DND-41 (cell line): ENCODE measurements at regions not wholly inside any gene's neighbourhood (a gene's known extent, or its start where the extent isn't known, plus 50 kb on each side); places are given as distances from the start of the nearest gene placed in this dataset.

Experiments used
- ATAC-seq: fragments of 200-7000 bp; cut with Tn5 transposase; 3 replicates; pipeline ENCODE4 v1.9.1; 2021; ENCODE audit warnings: low read depth; ENCODE audit not compliant: insufficient read depth
- DNase-seq: peaks from one replicate; pipeline ENCODE4 v3.0.0-alpha.2; 2020
- H2AFZ ChIP-seq: 2 replicates; pipeline ENCODE4 v1.6.0; 2012; ENCODE audit warnings: low read depth, low read length
- H3K27ac ChIP-seq: 2 replicates; pipeline ENCODE4 v1.5.1; 2012; ENCODE audit warnings: low read length, inconsistent platforms
- H3K27me3 ChIP-seq: fragments of 200-600 bp; sonication (generic); 2 replicates; pipeline ENCODE4 v1.6.0; 2012; ENCODE audit warnings: low read length, mild to moderate bottlenecking, inconsistent platforms; ENCODE audit not compliant: insufficient read depth, poor library complexity
- H3K36me3 ChIP-seq: 2 replicates; pipeline ENCODE4 v1.5.1; 2012; ENCODE audit warnings: low read length, inconsistent platforms; ENCODE audit not compliant: insufficient read depth
- H3K4me1 ChIP-seq: 2 replicates; pipeline ENCODE4 v1.5.1; 2012; ENCODE audit warnings: mild to moderate bottlenecking, low read length; ENCODE audit not compliant: insufficient read depth
- H3K4me2 ChIP-seq: 2 replicates; pipeline ENCODE4 v1.6.0; 2012; ENCODE audit warnings: mild to moderate bottlenecking, moderate library complexity, low read length, inconsistent platforms; ENCODE audit not compliant: insufficient read depth
- H3K4me3 ChIP-seq, 2 experiments: fragments of 200-600 bp in 1 of 2; shearing (Covaris generic) in 1 of 2; 2 replicates each; pipeline ENCODE4 v1.5.1; 2012 to 2016; ENCODE audit warnings: inconsistent platforms in 2 of 2, low read length in 2 of 2, mild to moderate bottlenecking in 2 of 2, low read depth in 1 of 2, moderate library complexity in 1 of 2
- H3K79me2 ChIP-seq: 2 replicates; pipeline ENCODE4 v1.6.0; 2012; ENCODE audit warnings: low read length, inconsistent platforms; ENCODE audit not compliant: insufficient read depth
- H3K9ac ChIP-seq: 2 replicates; pipeline ENCODE4 v1.6.0; 2012; ENCODE audit warnings: low read depth, mild to moderate bottlenecking, inconsistent platforms, low read length, moderate library complexity
- H3K9me3 ChIP-seq: 2 replicates; pipeline ENCODE4 v1.5.1; 2012; ENCODE audit warnings: low read length, moderate library complexity, mild to moderate bottlenecking, inconsistent platforms; ENCODE audit not compliant: insufficient read depth, severe bottlenecking
- H4K20me1 ChIP-seq: 2 replicates; pipeline ENCODE4 v1.6.0; 2012; ENCODE audit warnings: low read length; ENCODE audit not compliant: insufficient read depth
- EZH2 ChIP-seq: IDR thresholded peaks from 3 replicates; pipeline ENCODE4 v1.6.1; 2012; ENCODE audit warnings: borderline replicate concordance, low read depth, mild to moderate bottlenecking, moderate library complexity, low read length, inconsistent platforms; ENCODE audit not compliant: severe bottlenecking
- TF ChIP-seq, protein P1 (sequence below): IDR thresholded peaks from 2 replicates; pipeline ENCODE4 v1.5.1; 2012; ENCODE audit warnings: borderline replicate concordance, low read length, moderate library complexity, mild to moderate bottlenecking; ENCODE audit not compliant: poor library complexity, severe bottlenecking; ENCODE audit errors: extremely low read depth

DNA sequence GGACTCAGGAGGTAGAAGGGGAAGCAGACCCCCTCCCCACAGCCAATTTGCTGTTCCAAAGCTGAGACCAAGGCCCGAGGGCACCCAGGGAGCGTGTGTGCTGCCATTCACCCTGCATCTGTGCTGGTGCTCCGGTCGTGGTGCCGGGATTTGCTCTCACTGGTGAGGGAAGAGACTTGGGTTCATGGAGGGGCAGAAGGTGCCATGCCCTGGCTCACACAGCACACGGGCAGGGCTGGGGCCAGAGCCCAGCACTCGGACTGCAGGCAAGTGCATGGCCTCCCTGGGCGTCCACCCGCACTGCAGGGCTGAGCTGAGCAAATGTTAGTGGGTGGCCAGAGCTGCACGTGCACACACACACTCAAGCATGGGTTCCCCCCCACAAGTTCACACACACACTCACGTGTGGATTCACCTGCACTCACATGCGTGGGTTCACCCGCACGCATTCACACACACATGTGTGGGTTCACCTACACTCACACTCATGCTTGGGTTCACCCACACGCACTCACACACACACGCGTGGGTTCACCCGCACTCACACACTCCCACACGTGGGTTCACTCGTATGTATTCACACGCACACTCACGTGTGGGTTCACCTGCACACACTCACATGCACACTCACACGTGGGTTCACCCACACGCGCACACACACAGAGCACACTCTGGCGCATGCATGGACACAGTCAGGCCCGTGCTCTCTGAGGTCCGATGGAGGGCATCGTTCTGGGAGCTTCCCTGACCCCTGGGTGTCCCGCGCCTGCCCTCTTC lies 57.0 kb upstream of the CBFA2T3 start:
- H2AFZ ChIP-seq: no peak overlapping the region
- peaks cover 17% of the 10 kb centered on the region for H4K20me1 ChIP-seq
- DNase-seq: no peak
- H3K4me1 ChIP-seq: peaks cover 41% of the 10 kb centered on the region
- ATAC-seq: no peak
- peak overlapping the region; percentile 91 for H3K27ac ChIP-seq
- H3K36me3 ChIP-seq: no peaks in the 10 kb centered on the region
- no peak overlapping the region for H3K9ac ChIP-seq
- no peaks in the 10 kb centered on the region for H3K27me3 ChIP-seq
- H3K4me3 ChIP-seq: no peak overlapping the region
- H3K9me3 ChIP-seq: no peaks in the 10 kb centered on the region
- TF ChIP-seq, protein P1, sequence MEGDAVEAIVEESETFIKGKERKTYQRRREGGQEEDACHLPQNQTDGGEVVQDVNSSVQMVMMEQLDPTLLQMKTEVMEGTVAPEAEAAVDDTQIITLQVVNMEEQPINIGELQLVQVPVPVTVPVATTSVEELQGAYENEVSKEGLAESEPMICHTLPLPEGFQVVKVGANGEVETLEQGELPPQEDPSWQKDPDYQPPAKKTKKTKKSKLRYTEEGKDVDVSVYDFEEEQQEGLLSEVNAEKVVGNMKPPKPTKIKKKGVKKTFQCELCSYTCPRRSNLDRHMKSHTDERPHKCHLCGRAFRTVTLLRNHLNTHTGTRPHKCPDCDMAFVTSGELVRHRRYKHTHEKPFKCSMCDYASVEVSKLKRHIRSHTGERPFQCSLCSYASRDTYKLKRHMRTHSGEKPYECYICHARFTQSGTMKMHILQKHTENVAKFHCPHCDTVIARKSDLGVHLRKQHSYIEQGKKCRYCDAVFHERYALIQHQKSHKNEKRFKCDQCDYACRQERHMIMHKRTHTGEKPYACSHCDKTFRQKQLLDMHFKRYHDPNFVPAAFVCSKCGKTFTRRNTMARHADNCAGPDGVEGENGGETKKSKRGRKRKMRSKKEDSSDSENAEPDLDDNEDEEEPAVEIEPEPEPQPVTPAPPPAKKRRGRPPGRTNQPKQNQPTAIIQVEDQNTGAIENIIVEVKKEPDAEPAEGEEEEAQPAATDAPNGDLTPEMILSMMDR: no peak
- no peak for TF ChIP-seq EZH2
- no peak overlapping the region for H3K4me2 ChIP-seq
- H3K79me2 ChIP-seq: no peaks in the 10 kb centered on the region

DNA sequence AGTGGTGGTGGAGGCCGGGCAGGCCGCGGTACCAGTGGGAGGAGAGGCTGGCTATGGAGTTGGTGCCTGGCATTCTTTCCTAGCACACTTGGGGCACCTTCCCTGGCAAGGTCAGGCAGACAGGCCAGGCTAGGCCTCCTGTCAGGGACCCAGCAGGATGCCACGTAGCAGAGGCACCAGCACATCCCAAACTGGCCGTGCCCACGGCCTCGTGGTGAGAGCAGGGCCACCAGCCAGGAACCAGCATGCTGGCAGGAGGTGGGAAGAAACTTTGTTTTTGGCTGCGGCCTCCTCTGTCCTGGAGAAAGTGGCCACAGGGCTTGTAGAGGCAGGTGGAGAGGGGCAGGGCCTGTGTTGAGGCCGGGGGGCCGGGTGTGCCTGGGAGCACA lies 57.6 kb upstream of the CBFA2T3 start:
- no peaks in the 10 kb centered on the region for H3K27me3 ChIP-seq
- H3K4me1 ChIP-seq: peaks cover 41% of the 10 kb centered on the region
- TF ChIP-seq, protein P1: no peak
- no peak for TF ChIP-seq EZH2
- no peaks in the 10 kb centered on the region for H3K79me2 ChIP-seq
- DNase-seq (no peak), ATAC-seq (no peak)
- no peak overlapping the region for H3K4me2 ChIP-seq
- H3K9me3 ChIP-seq: no peaks in the 10 kb centered on the region
- no peak overlapping the region for H2AFZ ChIP-seq
- H3K27ac ChIP-seq: peak overlapping the region; percentile 45; the same call in 1 of the 2 replicates
- H4K20me1 ChIP-seq: peaks cover 17% of the 10 kb centered on the region
- H3K9ac ChIP-seq: no peak overlapping the region
- H3K36me3 ChIP-seq: no peaks in the 10 kb centered on the region
- H3K4me3 ChIP-seq: no peak overlapping the region

DNA sequence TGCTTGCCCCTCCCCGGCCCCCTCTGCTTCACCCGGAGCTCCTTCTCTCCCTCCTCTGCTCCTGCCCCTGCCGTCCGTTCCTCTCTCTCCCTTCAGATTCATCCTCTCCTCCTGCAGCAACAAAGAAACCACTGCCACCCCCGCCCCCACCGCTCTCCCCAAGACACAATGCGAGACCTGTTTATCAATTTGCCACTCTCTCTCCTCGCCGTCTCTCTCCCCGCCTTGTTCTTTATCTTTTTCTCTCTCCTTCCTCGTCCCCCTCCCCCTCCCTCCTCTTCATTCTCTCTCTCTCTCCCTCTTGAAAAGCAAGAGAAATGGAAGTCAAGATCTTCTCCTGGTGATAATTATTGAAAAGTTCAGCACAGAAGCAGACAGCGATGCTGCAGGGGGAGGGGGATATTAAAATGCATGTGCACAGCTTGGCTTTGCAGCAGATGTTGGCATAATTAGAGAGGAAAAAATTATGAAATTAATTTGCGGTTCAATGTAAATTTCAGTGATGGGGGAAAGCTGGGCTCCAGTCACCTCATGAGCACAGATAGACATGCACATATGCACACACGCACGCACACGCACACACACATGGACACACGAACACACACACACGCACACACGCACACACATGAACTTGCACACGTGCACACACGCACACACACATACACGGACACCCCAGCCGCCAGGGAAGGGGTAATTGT lies 58.1 kb upstream of the CBFA2T3 start:
- H4K20me1 ChIP-seq: peaks cover 17% of the 10 kb centered on the region
- H3K9me3 ChIP-seq: no peaks in the 10 kb centered on the region
- H3K79me2 ChIP-seq: no peaks in the 10 kb centered on the region
- H3K27me3 ChIP-seq: no peaks in the 10 kb centered on the region
- no peak overlapping the region for H3K4me3 ChIP-seq
- no peak overlapping the region for H2AFZ ChIP-seq
- H3K9ac ChIP-seq: no peak overlapping the region
- no peak for ATAC-seq
- peaks cover 41% of the 10 kb centered on the region for H3K4me1 ChIP-seq
- no peaks in the 10 kb centered on the region for H3K36me3 ChIP-seq
- no peak overlapping the region; the same call in 1 of the 2 replicates for H3K27ac ChIP-seq
- peak; percentile 68 for DNase-seq
- no peak overlapping the region for H3K4me2 ChIP-seq
- TF ChIP-seq EZH2: no peak
- TF ChIP-seq, protein P1: no peak
